Activated T-helper 17 cell treated with anti-CD3 and anti-CD28 coated beads, Interleukin-2, amount 50 U/mL, for 72 hours (primary cell): ENCODE measurements at regions not wholly inside any gene's neighbourhood (a gene's known extent, or its start where the extent isn't known, plus 50 kb on each side); places are given as distances from the start of the nearest gene placed in this dataset.
"Not testable (repeated sequence)": the region's sequence is repeated elsewhere in the genome, so short reads cannot be mapped to it uniquely, and the experiment has no call there.

Source experiments
- ATAC-seq: fragments of 150-1000 bp; cut with Tn5 transposase; replicated peaks from 2 replicates; pipeline ENCODE4 v1.10.0; 2021; ENCODE audit warnings: mild to moderate bottlenecking, moderate library complexity
- H3K27ac Mint-ChIP-seq: one replicate; pipeline ENCODE4 v1.8.0; 2022; ENCODE audit warnings: mixed read lengths
- H3K27me3 Mint-ChIP-seq: one replicate; pipeline ENCODE4 v1.8.0; 2022; ENCODE audit warnings: mixed read lengths
- H3K36me3 Mint-ChIP-seq: one replicate; pipeline ENCODE4 v1.8.0; 2022; ENCODE audit warnings: low read depth, mild to moderate bottlenecking, mixed read lengths
- H3K4me1 Mint-ChIP-seq: one replicate; pipeline ENCODE4 v1.8.0; 2022; ENCODE audit warnings: mixed read lengths
- H3K4me3 Mint-ChIP-seq: one replicate; pipeline ENCODE4 v1.8.0; 2022; ENCODE audit warnings: mild to moderate bottlenecking, mixed read lengths
- H3K9me3 Mint-ChIP-seq: one replicate; pipeline ENCODE4 v1.8.0; 2022; ENCODE audit warnings: mixed read lengths

DNA sequence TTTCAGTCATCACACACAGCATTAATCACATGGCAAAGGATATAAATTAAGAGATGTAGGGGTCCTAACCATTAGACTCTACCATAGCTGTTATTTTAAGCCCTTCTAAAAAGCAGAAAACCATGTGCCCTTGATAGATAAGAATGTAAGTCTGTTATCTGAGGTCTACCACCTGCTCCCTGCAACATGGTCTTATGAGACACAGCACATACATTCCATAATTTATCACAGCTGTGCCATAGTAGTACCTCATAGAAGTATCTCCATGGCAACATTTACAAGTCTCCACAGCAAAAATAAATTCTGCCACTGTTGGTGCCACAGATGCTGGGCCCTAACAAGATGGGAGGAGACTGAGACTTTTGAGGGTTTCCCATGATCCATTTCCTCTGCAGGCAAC is 265.4 kb downstream of the KDM5D start:
- ATAC-seq = no peak
- no peaks in the 10 kb centered on the region for H3K4me1 Mint-ChIP-seq
- peaks cover 2% of the 10 kb centered on the region for H3K36me3 Mint-ChIP-seq
- no peak overlapping the region for H3K4me3 Mint-ChIP-seq
- no peaks in the 10 kb centered on the region for H3K9me3 Mint-ChIP-seq
- no peak overlapping the region for H3K27ac Mint-ChIP-seq
- H3K27me3 Mint-ChIP-seq = no peaks in the 10 kb centered on the region

GRCh38 chrY:19477959-19478358 is 266.6 kb downstream of the KDM5D start:
- Mint-ChIP-seq H3K4me3 (no peak overlapping the region), H3K36me3 (peaks cover 7% of the 10 kb centered on the region)
- ATAC-seq = no peak

GRCh38 chrY:19465809-19466208 is 278.7 kb downstream of the KDM5D start:
- Mint-ChIP-seq H3K4me3 (no peak overlapping the region), H3K27ac (no peak overlapping the region), H3K36me3 (no peaks in the 10 kb centered on the region), H3K9me3 (no peaks in the 10 kb centered on the region), H3K4me1 (no peaks in the 10 kb centered on the region), H3K27me3 (no peaks in the 10 kb centered on the region)
- ATAC-seq = no peak

More at GRCh38 chrY:19477959-19478358, 266.6 kb downstream of the KDM5D start:
- Mint-ChIP-seq H3K4me1 (no peaks in the 10 kb centered on the region), H3K27me3 (no peaks in the 10 kb centered on the region), H3K9me3 (no peaks in the 10 kb centered on the region), H3K27ac (no peak overlapping the region)

- Mint-ChIP-seq H3K27me3 (no peaks in the 10 kb centered on the region), H3K4me3 (no peak overlapping the region), H3K4me1 (no peaks in the 10 kb centered on the region), H3K9me3 (no peaks in the 10 kb centered on the region), H3K27ac (no peak overlapping the region), H3K36me3 (no peaks in the 10 kb centered on the region)
- peak; percentile 58 for ATAC-seq
Measured at GRCh38 chrY:19456855-19457448, 287.6 kb downstream of the KDM5D start.

- Mint-ChIP-seq H3K36me3 (no peaks in the 10 kb centered on the region), H3K4me1 (peaks cover 5% of the 10 kb centered on the region), H3K9me3 (no peaks in the 10 kb centered on the region), H3K4me3 (no peak overlapping the region), H3K27ac (no peak overlapping the region), H3K27me3 (peaks cover 9% of the 10 kb centered on the region)
- no peak for ATAC-seq
Measured at GRCh38 chrY:19433059-19433458, 311.5 kb downstream of the KDM5D start.

- Mint-ChIP-seq H3K27me3 (peaks cover 20% of the 10 kb centered on the region), H3K36me3 (no peaks in the 10 kb centered on the region), H3K27ac (no peak overlapping the region), H3K4me3 (no peak overlapping the region), H3K9me3 (no peaks in the 10 kb centered on the region), H3K4me1 (peaks cover under 1% of the 10 kb centered on the region)
- ATAC-seq = no peak
Measured at GRCh38 chrY:19427736-19428518, 316.6 kb downstream of the KDM5D start.

- H3K4me1 Mint-ChIP-seq, H3K36me3 Mint-ChIP-seq, H3K9me3 Mint-ChIP-seq, H3K27ac Mint-ChIP-seq, H3K4me3 Mint-ChIP-seq, ATAC-seq: not testable (repeated sequence)
- H3K27me3 Mint-ChIP-seq = peaks cover 20% of the 10 kb centered on the region
Measured at GRCh38 chrY:19427191-19427590, 317.3 kb downstream of the KDM5D start.

DNA sequence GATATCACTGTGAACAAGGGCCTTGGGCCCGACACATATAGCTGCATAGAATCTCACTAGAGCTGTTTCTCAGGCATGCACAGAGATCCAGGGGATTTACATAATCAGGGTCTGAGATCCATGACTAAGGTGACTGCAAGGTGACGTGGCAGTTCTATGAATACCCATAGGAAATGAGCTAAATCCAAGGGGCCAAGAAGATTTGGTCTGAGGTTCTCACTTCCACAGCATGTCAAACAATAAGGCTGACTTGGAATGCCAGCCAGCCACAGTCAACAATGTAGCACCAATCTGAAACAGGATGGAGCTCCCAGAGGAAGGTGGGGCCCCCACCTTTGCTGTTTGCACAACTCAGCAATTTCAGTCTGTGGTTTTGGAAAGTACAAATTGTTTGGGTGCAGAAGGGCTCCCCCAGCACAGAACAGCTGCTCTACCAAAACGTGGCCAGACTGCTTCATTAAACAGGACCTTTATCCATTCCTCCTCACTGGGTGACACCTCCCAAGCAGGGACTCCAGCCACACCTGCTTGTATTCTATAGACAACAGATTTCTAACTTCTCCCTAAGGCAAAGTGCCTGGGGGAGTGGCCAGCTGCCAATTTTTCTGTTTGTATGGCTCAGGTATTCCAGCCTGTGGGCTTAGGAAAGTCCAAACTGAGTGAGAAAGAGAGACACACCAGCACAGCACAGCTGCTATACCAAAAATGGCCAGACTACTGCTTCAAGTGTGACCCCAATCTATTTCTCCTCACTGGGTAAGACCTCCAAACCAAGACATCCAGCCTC is 333.4 kb downstream of the KDM5D start:
- Mint-ChIP-seq H3K36me3 (no peaks in the 10 kb centered on the region), H3K27ac (no peak overlapping the region), H3K4me3 (no peak overlapping the region), H3K9me3 (no peaks in the 10 kb centered on the region), H3K27me3 (no peaks in the 10 kb centered on the region), H3K4me1 (no peaks in the 10 kb centered on the region)
- no peak for ATAC-seq

- ATAC-seq = no peak
- Mint-ChIP-seq H3K27ac (no peak overlapping the region), H3K9me3 (no peaks in the 10 kb centered on the region), H3K27me3 (no peaks in the 10 kb centered on the region), H3K4me3 (no peak overlapping the region), H3K4me1 (no peaks in the 10 kb centered on the region), H3K36me3 (no peaks in the 10 kb centered on the region)
Measured at GRCh38 chrY:19406246-19406645, 338.3 kb downstream of the KDM5D start.

DNA sequence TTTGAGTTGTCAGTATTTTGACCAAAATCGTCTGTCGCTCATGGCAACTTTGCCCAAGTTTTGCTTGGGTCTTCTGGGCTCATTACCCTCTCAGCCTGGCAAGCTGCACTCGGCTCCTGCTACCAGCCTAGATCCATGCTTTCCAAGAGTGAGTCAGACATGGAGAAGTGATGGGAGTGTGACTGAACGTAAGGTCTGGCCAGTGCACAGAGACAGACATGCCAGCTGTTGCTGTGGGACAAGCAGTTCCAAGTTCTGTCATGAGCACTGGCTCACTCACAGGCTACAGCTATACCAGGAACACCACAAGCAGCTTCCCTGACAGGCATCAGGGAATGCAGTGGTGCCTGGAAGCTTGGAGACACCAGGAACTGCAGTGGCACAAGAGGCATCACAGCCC is 338.9 kb downstream of the KDM5D start:
- H3K27me3 Mint-ChIP-seq = no peaks in the 10 kb centered on the region
- no peaks in the 10 kb centered on the region for H3K4me1 Mint-ChIP-seq
- no peak for ATAC-seq

GRCh38 chrY:19392876-19393275 is 351.6 kb downstream of the KDM5D start:
- H3K4me1 Mint-ChIP-seq = peaks cover 7% of the 10 kb centered on the region
- H3K36me3 Mint-ChIP-seq = no peaks in the 10 kb centered on the region
- peak overlapping the region; percentile 35 for H3K27ac Mint-ChIP-seq
- ATAC-seq = no peak
- peak overlapping the region; percentile 56 for H3K4me3 Mint-ChIP-seq
- no peaks in the 10 kb centered on the region for H3K27me3 Mint-ChIP-seq
- no peaks in the 10 kb centered on the region for H3K9me3 Mint-ChIP-seq

More for the DNA sequence above, 338.9 kb downstream of the KDM5D start:
- no peak overlapping the region for H3K27ac Mint-ChIP-seq
- H3K4me3 Mint-ChIP-seq = no peak overlapping the region
- H3K9me3 Mint-ChIP-seq = no peaks in the 10 kb centered on the region
- H3K36me3 Mint-ChIP-seq = no peaks in the 10 kb centered on the region

DNA sequence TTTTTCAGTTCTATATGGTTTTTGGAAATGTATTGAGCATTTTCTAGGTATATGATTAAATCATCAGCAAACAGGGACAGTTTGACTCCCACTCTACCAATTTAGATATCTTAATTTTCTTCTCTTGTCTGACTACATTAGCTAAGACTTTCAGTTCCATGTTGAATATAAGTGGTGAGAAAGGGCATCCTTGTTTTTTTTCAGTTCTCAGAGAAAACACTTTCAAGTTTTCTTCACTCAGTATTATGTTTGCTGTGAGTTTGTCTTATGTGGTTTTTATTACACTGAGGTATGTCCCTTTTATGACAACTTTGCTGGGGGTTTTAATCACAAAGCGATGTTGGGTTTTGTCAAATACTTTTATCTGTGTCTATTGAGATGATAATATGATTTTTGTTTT is 352.6 kb downstream of the KDM5D start:
- no peak overlapping the region for H3K27ac Mint-ChIP-seq
- peak; percentile 34 for ATAC-seq
- no peaks in the 10 kb centered on the region for H3K36me3 Mint-ChIP-seq
- no peaks in the 10 kb centered on the region for H3K27me3 Mint-ChIP-seq
- H3K9me3 Mint-ChIP-seq = no peaks in the 10 kb centered on the region
- H3K4me3 Mint-ChIP-seq = no peak overlapping the region
- H3K4me1 Mint-ChIP-seq = peaks cover 7% of the 10 kb centered on the region

- H3K27me3 Mint-ChIP-seq = no peaks in the 10 kb centered on the region
Measured at GRCh38 chrY:19365321-19365720, 379.2 kb downstream of the KDM5D start.

GRCh38 chrY:19357249-19357648 is 387.3 kb downstream of the KDM5D start:
- Mint-ChIP-seq H3K4me3 (no peak overlapping the region), H3K4me1 (no peaks in the 10 kb centered on the region), H3K27ac (no peak overlapping the region), H3K27me3 (no peaks in the 10 kb centered on the region), H3K36me3 (no peaks in the 10 kb centered on the region), H3K9me3 (no peaks in the 10 kb centered on the region)
- no peak for ATAC-seq

More at GRCh38 chrY:19365321-19365720, 379.2 kb downstream of the KDM5D start:
- no peak for ATAC-seq
- Mint-ChIP-seq H3K36me3 (no peaks in the 10 kb centered on the region), H3K4me3 (no peak overlapping the region), H3K27ac (no peak overlapping the region), H3K4me1 (no peaks in the 10 kb centered on the region), H3K9me3 (no peaks in the 10 kb centered on the region)

DNA sequence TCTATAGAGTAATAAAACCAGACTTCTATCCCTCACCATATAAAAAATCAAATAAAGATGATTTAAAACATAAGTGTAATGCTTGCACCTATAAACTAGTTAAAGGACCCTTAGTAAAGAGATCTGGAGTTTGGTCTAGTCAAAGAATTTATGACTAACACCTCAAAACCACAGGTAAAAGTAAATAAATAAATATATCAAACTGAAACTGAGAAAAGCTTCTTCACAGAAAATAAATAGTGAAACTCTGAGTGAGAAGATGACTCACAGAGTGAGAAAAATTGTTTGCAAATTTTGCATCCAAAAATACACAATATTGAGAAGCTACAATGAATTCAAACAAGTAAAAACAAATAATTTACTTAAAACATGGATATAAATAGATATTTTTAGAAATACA is 387.8 kb downstream of the KDM5D start:
- ATAC-seq = no peak
- Mint-ChIP-seq H3K9me3 (no peaks in the 10 kb centered on the region), H3K4me3 (no peak overlapping the region), H3K36me3 (no peaks in the 10 kb centered on the region), H3K27me3 (no peaks in the 10 kb centered on the region), H3K27ac (no peak overlapping the region), H3K4me1 (no peaks in the 10 kb centered on the region)
